Loucy (cell line): ENCODE measurements at regions not wholly inside any gene's neighbourhood (a gene's known extent, or its start where the extent isn't known, plus 50 kb on each side); places are given as distances from the start of the nearest gene placed in this dataset.

Experiments used
- H2AFZ ChIP-seq: fragments of 200-600 bp; sonication (generic); 2 replicates; pipeline ENCODE4 v1.6.0; 2016; ENCODE audit warnings: antibody characterized with exemption, mild to moderate bottlenecking, low read length, moderate library complexity
- H3F3A ChIP-seq: fragments of 200-600 bp; 2 replicates; pipeline ENCODE4 v1.6.0; 2016; ENCODE audit warnings: antibody characterized with exemption, low read depth, mild to moderate bottlenecking
- H3K27me3 ChIP-seq: fragments of 200-600 bp; sonication (generic); 2 replicates; pipeline ENCODE4 v1.6.1; 2014; ENCODE audit warnings: low read length, mild to moderate bottlenecking; ENCODE audit not compliant: insufficient read depth, poor library complexity, severe bottlenecking
- H3K36me3 ChIP-seq: fragments of 200-600 bp; sonication (generic); 2 replicates; pipeline ENCODE4 v1.6.1; 2016; ENCODE audit warnings: low read length; ENCODE audit not compliant: insufficient read depth
- H3K4me1 ChIP-seq: fragments of 200-600 bp; sonication (generic); 2 replicates; pipeline ENCODE4 v1.5.1; 2014; ENCODE audit warnings: low read length, mild to moderate bottlenecking; ENCODE audit not compliant: insufficient read depth, poor library complexity, severe bottlenecking
- H3K4me2 ChIP-seq: fragments of 200-600 bp; sonication (generic); 2 replicates; pipeline ENCODE4 v1.6.0; 2014; ENCODE audit warnings: antibody characterized with exemption, low read length, low read depth, mild to moderate bottlenecking; ENCODE audit not compliant: poor library complexity, severe bottlenecking
- H3K4me3 ChIP-seq: fragments of 200-600 bp; sonication (generic); 2 replicates; pipeline ENCODE4 v1.5.1; 2014; ENCODE audit warnings: low read length, mild to moderate bottlenecking, mixed read lengths; ENCODE audit not compliant: poor library complexity, severe bottlenecking
- H3K79me2 ChIP-seq: fragments of 200-600 bp; sonication (generic); 2 replicates; pipeline ENCODE4 v1.6.1; 2014; ENCODE audit warnings: low read length; ENCODE audit not compliant: insufficient read depth
- H3K9ac ChIP-seq: fragments of 200-600 bp; sonication (generic); 2 replicates; pipeline ENCODE4 v1.6.0; 2014; ENCODE audit warnings: mild to moderate bottlenecking, low read depth, low read length, moderate library complexity; ENCODE audit not compliant: poor library complexity, severe bottlenecking
- H3K9me2 ChIP-seq: fragments of 200-600 bp; sonication (generic); replicated peaks from 2 replicates; pipeline ENCODE4 v1.6.1; 2016; ENCODE audit warnings: low read depth, low read length, mixed read lengths
- H3K9me3 ChIP-seq: fragments of 200-600 bp; sonication (generic); 2 replicates; pipeline ENCODE4 v1.6.1; 2014; ENCODE audit warnings: mild to moderate bottlenecking, antibody characterized with exemption, low read length, low read depth; ENCODE audit not compliant: insufficient read depth
- H4K20me1 ChIP-seq: fragments of 200-600 bp; sonication (generic); 2 replicates; pipeline ENCODE4 v1.6.0; 2014; ENCODE audit warnings: antibody characterized with exemption, low read length, mild to moderate bottlenecking; ENCODE audit not compliant: insufficient read depth, poor library complexity, severe bottlenecking
- CTCF ChIP-seq: fragments of 200-600 bp; sonication (generic); conservative IDR thresholded peaks from 2 replicates; pipeline ENCODE4 v1.5.1; 2014; ENCODE audit warnings: mild to moderate bottlenecking, antibody characterized with exemption, low read length
- EZH2phosphoT487 ChIP-seq: fragments of 200-600 bp; IDR thresholded peaks from 2 replicates; pipeline ENCODE4 v1.6.1; 2018; ENCODE audit warnings: antibody characterized with exemption, mild to moderate bottlenecking, moderate library complexity, borderline replicate concordance

GRCh38 chr13:73943965-73944233 is 190.3 kb downstream of the KLF12 start:
- no peaks in the 10 kb centered on the region for H3K9me2 ChIP-seq
- H3K4me2 ChIP-seq = no peak overlapping the region
- peaks cover 7% of the 10 kb centered on the region; the same call in 1 of the 2 replicates for H3F3A ChIP-seq
- H2AFZ ChIP-seq = no peak overlapping the region
- H3K9me3 ChIP-seq = no peaks in the 10 kb centered on the region
- no peak overlapping the region for H3K4me3 ChIP-seq
- no peak overlapping the region for H3K9ac ChIP-seq
- TF ChIP-seq CTCF = no peak
- TF ChIP-seq EZH2phosphoT487 = no peak
- peaks cover 31% of the 10 kb centered on the region for H3K4me1 ChIP-seq
- peaks cover 13% of the 10 kb centered on the region; the same call in 1 of the 2 replicates for H3K36me3 ChIP-seq
- H3K27me3 ChIP-seq = no peaks in the 10 kb centered on the region
- no peaks in the 10 kb centered on the region for H4K20me1 ChIP-seq
- no peaks in the 10 kb centered on the region for H3K79me2 ChIP-seq

GRCh38 chr13:73943137-73943964 is 190.9 kb downstream of the KLF12 start:
- H3K27me3 ChIP-seq = no peaks in the 10 kb centered on the region
- H3K4me3 ChIP-seq = no peak overlapping the region
- H3K79me2 ChIP-seq = no peaks in the 10 kb centered on the region

GRCh38 chr13:73941752-73942151 is 192.5 kb downstream of the KLF12 start:
- no peaks in the 10 kb centered on the region for H3K9me3 ChIP-seq
- H4K20me1 ChIP-seq = no peaks in the 10 kb centered on the region
- no peak overlapping the region for H2AFZ ChIP-seq
- H3K9ac ChIP-seq = no peak overlapping the region
- H3K36me3 ChIP-seq = peaks cover 13% of the 10 kb centered on the region; the same call in 1 of the 2 replicates
- no peak for TF ChIP-seq EZH2phosphoT487
- no peak for TF ChIP-seq CTCF
- H3K4me3 ChIP-seq = no peak overlapping the region
- peaks cover 18% of the 10 kb centered on the region for H3K4me1 ChIP-seq
- no peak overlapping the region for H3K4me2 ChIP-seq
- H3F3A ChIP-seq = peaks cover 7% of the 10 kb centered on the region; the same call in 1 of the 2 replicates
- H3K79me2 ChIP-seq = no peaks in the 10 kb centered on the region
- no peaks in the 10 kb centered on the region for H3K9me2 ChIP-seq
- H3K27me3 ChIP-seq = no peaks in the 10 kb centered on the region

More at GRCh38 chr13:73943137-73943964, 190.9 kb downstream of the KLF12 start:
- Histone ChIP-seq H3K4me1 (peaks cover 26% of the 10 kb centered on the region), H3K9me2 (no peaks in the 10 kb centered on the region), H4K20me1 (no peaks in the 10 kb centered on the region), H3F3A (peaks cover 7% of the 10 kb centered on the region; the same call in 1 of the 2 replicates), H3K9ac (no peak overlapping the region), H3K9me3 (no peaks in the 10 kb centered on the region), H3K4me2 (no peak overlapping the region), H2AFZ (no peak overlapping the region), H3K36me3 (peaks cover 13% of the 10 kb centered on the region; the same call in 1 of the 2 replicates)
- no peak for TF ChIP-seq CTCF
- TF ChIP-seq EZH2phosphoT487 = no peak
